ENCODE measurements at regions not wholly inside any gene's neighbourhood (a gene's known extent, or its start where the extent isn't known, plus 50 kb on each side); places are given as distances from the start of the nearest gene placed in this dataset.
"Not testable (repeated sequence)": the region's sequence is repeated elsewhere in the genome, so short reads cannot be mapped to it uniquely, and the experiment has no call there.

GRCh38 chr11:121907379-121907778, 208.6 kb downstream of the BLID start:
- DNase-seq (ENCODE audit: low read depth): no peak
- no peak overlapping the region for H3K4me3 ChIP-seq (ENCODE audit: control insufficient read depth, low read depth, low read length)
- TF ChIP-seq CTCF (IDR thresholded peaks at IDR 0.05; ENCODE audit: control insufficient read depth, insufficient read depth, low read depth, low read length, missing control alignments): no peak

GRCh38 chr11:121904148-121904547, 211.9 kb downstream of the BLID start:
- no peak overlapping the region for H3K4me3 ChIP-seq (ENCODE audit: control insufficient read depth, low read depth, low read length)
- no peak for DNase-seq (ENCODE audit: low read depth)
- TF ChIP-seq CTCF (IDR thresholded peaks at IDR 0.05; ENCODE audit: control insufficient read depth, insufficient read depth, low read depth, low read length, missing control alignments): no peak

GRCh38 chr11:121901886-121902285, 214.1 kb downstream of the BLID start:
- no peak for TF ChIP-seq CTCF (IDR thresholded peaks at IDR 0.05; ENCODE audit: control insufficient read depth, insufficient read depth, low read depth, low read length, missing control alignments)
- no peak for DNase-seq (ENCODE audit: low read depth)
- no peak overlapping the region for H3K4me3 ChIP-seq (ENCODE audit: control insufficient read depth, low read depth, low read length)

GRCh38 chr11:121901417-121901816, 214.6 kb downstream of the BLID start:
- DNase-seq (ENCODE audit: low read depth); H3K4me3 ChIP-seq (ENCODE audit: control insufficient read depth, low read depth, low read length): not testable (repeated sequence)

GRCh38 chr11:121899520-121899919, 216.5 kb downstream of the BLID start:
- H3K4me3 ChIP-seq (ENCODE audit: control insufficient read depth, low read depth, low read length): no peak overlapping the region
- no peak for DNase-seq (ENCODE audit: low read depth)
- no peak for TF ChIP-seq CTCF (IDR thresholded peaks at IDR 0.05; ENCODE audit: control insufficient read depth, insufficient read depth, low read depth, low read length, missing control alignments)

- DNase-seq (ENCODE audit: low read depth): no peak
- TF ChIP-seq CTCF (IDR thresholded peaks at IDR 0.05; ENCODE audit: control insufficient read depth, insufficient read depth, low read depth, low read length, missing control alignments): no peak
- no peak overlapping the region for H3K4me3 ChIP-seq (ENCODE audit: control insufficient read depth, low read depth, low read length)
Observed at GRCh38 chr11:121898903-121899302, 217.1 kb downstream of the BLID start.

GRCh38 chr11:121895919-121896318, 220.1 kb downstream of the BLID start:
- TF ChIP-seq CTCF (IDR thresholded peaks at IDR 0.05; ENCODE audit: control insufficient read depth, insufficient read depth, low read depth, low read length, missing control alignments): no peak
- DNase-seq (ENCODE audit: low read depth): no peak
- H3K4me3 ChIP-seq (ENCODE audit: control insufficient read depth, low read depth, low read length): no peak overlapping the region
